H1 (cell line): ENCODE measurements at regions not wholly inside any gene's neighbourhood (a gene's known extent, or its start where the extent isn't known, plus 50 kb on each side); places are given as distances from the start of the nearest gene placed in this dataset.

Experiments used
- BRCA1 ChIP-seq: IDR thresholded peaks from 2 replicates; pipeline ENCODE4 v1.6.1; 2012; ENCODE audit warnings: low read depth, low read length, improper control_type of control experiment
- CBX8 ChIP-seq: fragments of 300-800, 300-1000 bp; sonication (generic); IDR thresholded peaks from 2 replicates; pipeline ENCODE4 v1.7.1; 2016; ENCODE audit warnings: low read depth, low read length, borderline replicate concordance
- CHD1 ChIP-seq: IDR thresholded peaks from 2 replicates; pipeline ENCODE4 v1.6.1; 2012; ENCODE audit warnings: low read depth, low read length, improper control_type of control experiment
- JUN ChIP-seq: IDR thresholded peaks from 2 replicates; pipeline ENCODE4 v1.6.1; 2011; ENCODE audit warnings: low read depth, mild to moderate bottlenecking, improper control_type of control experiment, low read length
- KDM1A ChIP-seq: fragments of 200-600, 300-600 bp; sonication (generic); IDR thresholded peaks from 2 replicates; pipeline ENCODE4 v1.7.1; 2016; ENCODE audit warnings: mild to moderate bottlenecking, low read length, borderline replicate concordance
- MAFK ChIP-seq: IDR thresholded peaks from 2 replicates; pipeline ENCODE4 v1.6.1; 2012; ENCODE audit warnings: low read depth, mild to moderate bottlenecking, improper control_type of control experiment, low read length
- NANOG ChIP-seq: IDR thresholded peaks from 2 replicates; pipeline ENCODE4 v1.6.1; 2011; ENCODE audit warnings: low read length, low read depth, mild to moderate bottlenecking, inconsistent platforms; ENCODE audit not compliant: insufficient read depth, poor library complexity, severe bottlenecking
- POU5F1 ChIP-seq: IDR thresholded peaks from 2 replicates; pipeline ENCODE4 v1.6.1; 2011; ENCODE audit warnings: low read depth, mild to moderate bottlenecking, low read length, moderate library complexity
- RAD21 ChIP-seq, 2 experiments: IDR thresholded peaks in 1 of 2; conservative IDR thresholded peaks in 1 of 2; 2 replicates each; pipeline ENCODE4 v1.6.1; 2011; ENCODE audit warnings: low read depth in 2 of 2, low read length in 2 of 2, improper control_type of control experiment in 1 of 2, inconsistent platforms in 1 of 2, mild to moderate bottlenecking in 1 of 2, moderate library complexity in 1 of 2
- SIN3A ChIP-seq, 2 experiments: IDR thresholded peaks in 1 of 2; conservative IDR thresholded peaks in 1 of 2; 2 replicates each; pipeline ENCODE4 v1.6.1; 2011 to 2012; ENCODE audit warnings: low read length in 2 of 2, improper control_type of control experiment in 1 of 2, low read depth in 1 of 2, mild to moderate bottlenecking in 1 of 2
- TF ChIP-seq, protein P1 (sequence below): IDR thresholded peaks from 2 replicates; pipeline ENCODE4 v1.6.1; 2012; ENCODE audit warnings: inconsistent platforms

- TF ChIP-seq NANOG = no peak
- no peak for TF ChIP-seq JUN
- TF ChIP-seq CBX8 = no peak
- TF ChIP-seq POU5F1 = no peak
- no peak for TF ChIP-seq SIN3A (conservative IDR thresholded peaks at IDR 0.05 in 1 of 2, IDR thresholded peaks at IDR 0.05 in 1 of 2; ENCODE audit: low read depth in 1 of 2, low read length in 2 of 2)
- TF ChIP-seq CHD1 = no peak
- TF ChIP-seq, protein P1, sequence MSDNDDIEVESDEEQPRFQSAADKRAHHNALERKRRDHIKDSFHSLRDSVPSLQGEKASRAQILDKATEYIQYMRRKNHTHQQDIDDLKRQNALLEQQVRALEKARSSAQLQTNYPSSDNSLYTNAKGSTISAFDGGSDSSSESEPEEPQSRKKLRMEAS = 0 out of 2 replicates have a peak, but pooled peaks have one; percentile 20
- TF ChIP-seq KDM1A = no peak
- TF ChIP-seq RAD21 (IDR thresholded peaks at IDR 0.05 in 1 of 2, conservative IDR thresholded peaks at IDR 0.05 in 1 of 2; ENCODE audit: low read depth in 2 of 2, low read length in 2 of 2) = peak; percentile 63 to 70
- TF ChIP-seq MAFK = no peak
- no peak for TF ChIP-seq BRCA1
- TF ChIP-seq, all 59 proteins: peak for 3
Observed at GRCh38 chr9:120071760-120072159, 508.2 kb downstream of the CDK5RAP2 start (continued).
